GM21737 (cell line): ENCODE measurements at regions not wholly inside any gene's neighbourhood (a gene's known extent, or its start where the extent isn't known, plus 50 kb on each side); places are given as distances from the start of the nearest gene placed in this dataset.

Experiments
- ATAC-seq: cut with Tn5 transposase; IDR thresholded peaks from one replicate; pipeline ENCODE4 v1.9.1; 2021; ENCODE audit warnings: mild to moderate bottlenecking, moderate library complexity; ENCODE audit not compliant: unreplicated experiment

DNA sequence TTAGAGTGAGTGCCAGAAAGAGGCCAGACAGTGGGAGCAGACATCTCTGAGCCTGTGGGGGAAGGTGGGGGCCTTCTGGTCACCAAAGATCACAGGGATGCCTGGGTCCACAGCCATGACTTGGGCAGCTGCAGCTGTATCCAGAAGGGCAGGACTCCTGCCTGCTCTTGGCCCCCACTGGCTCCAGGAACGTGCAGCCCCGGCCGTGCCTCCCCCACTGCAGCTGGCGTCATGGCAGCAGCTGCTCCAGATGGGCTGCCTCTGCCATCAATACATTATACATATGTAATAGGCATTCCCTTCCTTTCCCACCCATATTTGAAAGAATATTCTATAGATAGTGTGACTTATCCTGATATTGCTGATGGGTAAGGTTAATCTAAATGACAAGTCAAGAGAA lies 195.5 kb upstream of the SNX19 start:
- ATAC-seq: no peak

DNA sequence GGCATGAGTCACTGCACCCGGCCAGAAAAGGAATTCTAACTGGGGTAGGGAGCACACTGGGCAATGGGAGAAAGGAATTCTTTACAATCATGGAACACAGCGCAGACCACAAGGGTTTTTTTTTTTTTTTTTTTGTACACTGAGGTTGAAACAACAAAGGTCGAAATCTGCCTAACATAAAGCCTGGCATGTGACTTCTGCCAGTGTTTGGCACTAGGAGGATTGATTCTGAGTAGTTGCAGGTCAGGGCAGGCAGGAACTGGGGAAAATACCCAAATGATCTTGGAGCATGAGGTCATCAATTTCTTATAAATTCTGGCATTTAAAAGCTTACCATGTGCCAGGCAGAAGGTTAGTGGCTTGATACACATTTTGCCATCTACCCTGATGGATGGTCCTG lies 202.0 kb upstream of the SNX19 start:
- no peak for ATAC-seq

DNA sequence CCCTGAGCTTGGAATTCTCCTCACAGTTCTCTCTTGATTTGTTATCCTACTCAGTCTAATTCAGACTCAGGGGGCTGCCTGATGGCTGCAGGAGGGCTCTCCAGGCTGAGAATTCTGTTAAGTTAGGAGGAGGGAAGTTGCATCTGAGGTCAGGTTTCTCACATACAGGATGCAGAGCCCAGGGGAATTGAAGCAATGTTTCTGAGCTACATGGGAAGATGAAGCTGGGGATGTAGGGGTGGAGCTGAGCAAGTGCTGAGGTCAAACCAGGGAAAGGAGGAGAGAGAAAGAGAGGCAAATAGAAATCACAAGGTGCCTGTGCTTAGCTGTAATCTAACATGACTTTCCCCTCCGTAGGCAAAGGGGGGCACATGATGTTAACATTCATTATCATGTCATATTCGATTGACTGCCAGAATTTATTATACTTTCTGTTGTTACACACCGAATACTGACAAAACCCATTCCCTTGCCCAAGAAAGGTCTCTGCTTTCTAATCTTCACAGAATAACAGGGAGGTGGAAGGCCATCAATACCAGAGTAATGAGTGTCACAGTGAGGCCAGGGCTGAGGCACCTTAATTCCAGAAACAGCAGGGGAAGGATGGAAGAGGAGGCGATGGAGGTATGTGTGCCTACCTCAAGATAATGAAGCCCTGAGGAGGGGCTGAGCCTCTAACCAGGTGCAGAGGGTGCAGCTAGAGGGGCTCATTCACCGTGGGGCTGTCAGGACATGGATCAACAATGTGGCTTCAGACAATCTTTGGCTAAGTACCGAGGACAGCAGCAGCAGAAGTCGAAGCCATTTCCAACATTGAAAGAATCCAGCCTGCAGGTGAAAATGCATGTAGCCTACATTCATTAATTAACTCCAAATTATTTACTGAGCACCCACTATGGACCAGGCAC lies 205.4 kb upstream of the SNX19 start:
- ATAC-seq: no peak

DNA sequence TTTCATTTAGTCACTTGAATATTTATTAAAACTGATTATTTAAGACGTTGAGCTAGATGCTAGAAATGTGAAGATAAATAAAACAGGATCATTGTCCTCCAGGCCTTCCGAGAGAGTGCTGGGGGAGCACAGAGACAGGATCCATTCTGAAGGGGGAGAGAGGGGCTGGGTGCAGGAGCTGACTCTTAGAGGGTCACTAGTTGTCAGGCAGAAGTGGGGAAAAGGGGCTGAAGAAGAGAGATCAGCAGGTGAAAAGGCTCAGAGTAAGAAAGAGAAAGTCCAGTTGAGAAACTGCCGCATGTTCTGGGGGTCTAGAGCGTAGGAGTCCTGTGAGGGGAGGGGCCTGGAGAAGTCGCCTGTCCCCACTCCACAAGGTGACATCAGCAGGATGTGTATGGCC lies 206.2 kb upstream of the SNX19 start:
- no peak for ATAC-seq

DNA sequence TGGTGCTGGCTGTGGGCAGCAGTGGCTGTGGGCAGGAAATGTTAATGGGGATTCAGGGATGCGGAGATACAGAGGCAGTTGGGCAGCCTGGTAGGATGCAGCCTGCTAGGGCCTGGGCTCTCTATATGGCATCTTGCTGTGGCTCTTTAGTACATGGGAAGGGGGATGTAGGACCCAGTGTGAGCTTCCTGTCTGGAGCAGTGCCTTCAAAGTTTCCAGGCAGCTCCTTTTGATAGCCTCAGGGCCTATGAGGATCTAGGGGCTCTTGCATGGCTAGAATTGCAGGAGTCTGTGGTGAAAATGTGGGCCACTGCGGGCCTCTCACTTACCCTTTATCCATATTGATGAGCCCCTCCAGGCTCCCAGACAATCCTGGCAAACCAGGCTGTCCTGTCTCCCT lies 213.2 kb upstream of the SNX19 start:
- ATAC-seq: no peak

DNA sequence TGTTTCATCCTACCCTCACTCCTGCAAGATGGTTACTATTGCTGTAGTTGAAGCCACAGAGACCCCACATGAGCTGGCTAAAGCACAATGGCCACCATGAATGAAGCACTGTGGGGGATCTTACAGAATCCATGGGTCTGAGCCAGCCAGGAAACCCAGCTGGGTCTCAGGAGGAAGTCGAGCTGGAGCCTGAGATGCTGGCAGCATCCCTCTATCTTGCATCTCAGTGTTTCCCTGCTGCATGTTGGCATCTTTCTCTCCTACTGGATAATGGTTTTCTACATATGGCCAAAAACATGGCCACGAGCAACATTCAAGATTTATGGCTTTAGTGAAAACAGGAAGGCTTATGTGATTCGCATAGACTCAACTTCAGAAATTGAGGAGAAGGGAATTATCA lies 219.3 kb upstream of the SNX19 start:
- no peak for ATAC-seq

DNA sequence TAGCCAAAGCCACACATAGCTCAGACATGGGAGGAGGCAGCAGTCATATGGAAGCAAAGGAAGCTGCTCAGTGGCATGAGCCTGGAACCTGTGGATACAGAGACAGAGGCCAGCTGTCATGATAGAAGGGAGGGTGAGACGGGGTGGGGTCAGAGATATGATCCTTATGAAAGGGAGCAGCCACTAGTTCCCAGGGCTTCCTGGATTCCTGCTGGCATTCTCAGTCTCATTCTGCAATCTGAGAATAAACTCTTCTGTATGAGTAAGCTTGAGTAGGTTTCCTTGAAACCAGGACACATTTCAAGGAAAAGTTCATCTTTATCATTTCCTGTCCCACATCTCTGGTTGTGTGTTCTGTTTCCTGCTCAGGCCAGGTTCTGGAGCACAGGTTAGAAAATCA lies 220.2 kb upstream of the SNX19 start:
- ATAC-seq: no peak

DNA sequence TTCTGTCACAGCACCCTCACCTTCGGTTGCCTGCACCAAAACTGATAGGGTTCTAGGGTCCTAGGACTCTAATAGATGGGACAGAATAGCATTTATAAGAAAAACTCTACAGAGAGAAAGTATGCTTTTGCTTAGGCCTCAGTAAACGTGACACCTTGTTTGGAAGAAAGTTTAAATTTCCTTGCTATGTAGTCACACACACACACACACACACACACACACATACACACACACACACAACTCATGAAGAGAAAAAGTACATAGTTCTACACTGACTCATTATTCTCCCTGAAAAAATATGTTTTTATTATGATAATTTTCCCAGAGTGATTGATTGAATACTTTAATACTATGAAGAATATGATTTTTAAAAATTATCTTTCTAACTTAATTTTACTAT lies 220.8 kb upstream of the SNX19 start:
- no peak for ATAC-seq

DNA sequence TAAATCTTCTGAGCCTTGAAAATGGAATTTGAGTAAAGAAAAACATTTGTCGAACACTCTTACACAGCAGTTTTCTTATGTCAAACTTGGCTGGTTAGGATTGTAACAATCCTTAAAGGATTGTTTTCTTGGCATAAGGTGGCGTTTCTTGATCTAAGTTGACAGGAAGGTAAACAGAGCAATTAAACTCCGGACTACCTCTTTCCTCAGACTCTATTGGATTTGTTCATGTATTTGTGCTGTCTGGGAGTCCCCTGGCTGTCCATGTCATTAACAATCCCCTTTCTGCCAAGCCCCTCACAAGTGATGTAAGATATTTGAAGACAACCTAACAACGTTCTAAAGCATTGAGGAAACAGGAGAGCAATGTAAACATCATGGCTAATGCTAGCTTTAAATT lies 222.5 kb upstream of the SNX19 start:
- ATAC-seq: no peak

DNA sequence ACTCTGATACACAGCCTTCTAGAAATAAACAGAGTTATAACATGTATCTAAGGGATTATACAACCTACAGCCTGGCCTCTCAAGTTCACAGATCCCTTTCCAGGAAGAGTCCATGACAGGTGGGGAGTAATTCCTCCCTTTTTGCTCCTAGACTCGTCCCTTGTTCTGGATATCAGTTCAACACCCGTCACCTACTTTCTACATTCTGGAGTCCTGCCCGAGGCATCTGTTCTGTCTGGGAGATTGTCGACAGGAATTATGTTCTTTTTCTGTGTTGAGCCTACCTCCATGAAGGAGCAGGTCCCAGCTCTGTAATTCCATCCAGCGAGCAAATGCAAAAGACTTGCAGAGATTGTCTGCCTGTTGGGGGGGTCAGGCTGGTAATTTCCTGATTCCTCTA lies 224.6 kb upstream of the NTM start:
- no peak for ATAC-seq

DNA sequence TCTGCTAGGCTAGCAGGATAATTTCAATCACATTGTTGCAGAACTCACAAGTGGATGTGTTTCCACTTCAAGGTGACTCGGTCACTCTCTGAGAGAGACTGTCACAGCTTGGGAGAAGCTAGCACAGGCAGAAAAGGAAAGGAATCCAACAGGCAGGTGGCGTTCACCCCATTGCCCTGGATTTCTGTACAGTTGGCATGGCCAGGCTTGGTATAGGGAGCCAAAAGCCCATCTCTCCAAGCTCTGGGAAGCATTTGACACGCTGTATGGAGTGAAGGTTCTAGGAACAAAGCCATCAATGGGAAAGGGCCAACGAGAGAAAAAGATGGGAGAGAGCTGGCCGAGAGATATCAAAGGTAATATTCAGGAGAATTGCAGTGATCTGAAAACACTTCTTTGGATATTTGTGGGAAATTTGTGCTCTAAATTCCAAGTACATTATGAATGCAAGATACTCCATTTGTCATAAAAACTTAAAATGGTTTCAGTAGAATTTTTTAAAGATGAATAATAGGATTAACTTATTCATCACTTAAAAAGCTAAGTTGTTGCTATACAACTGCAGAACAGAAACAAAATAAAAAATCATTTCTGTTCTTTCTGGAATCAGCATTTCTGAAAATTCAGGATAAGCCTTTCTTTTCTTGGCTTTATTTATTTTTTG lies 223.5 kb upstream of the NTM start:
- ATAC-seq: no peak

DNA sequence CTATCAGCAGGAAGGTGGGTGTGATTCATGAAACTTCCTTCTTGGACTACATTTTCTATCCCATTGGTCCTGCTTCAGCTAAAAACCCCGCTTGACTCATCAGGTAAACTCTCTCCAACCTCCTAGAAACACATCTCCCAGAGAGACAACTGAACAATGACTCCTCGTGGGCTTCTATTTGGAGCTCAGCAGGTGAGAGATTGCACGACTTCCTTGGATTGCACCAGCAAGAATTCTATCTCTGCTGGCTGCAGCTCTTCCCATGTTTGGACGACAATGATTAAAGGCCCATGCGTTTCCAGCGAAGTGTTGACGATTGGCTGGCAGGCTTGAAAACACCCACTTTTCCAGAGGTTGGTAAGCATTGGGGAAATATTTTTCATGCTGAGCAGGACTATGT lies 216.1 kb upstream of the NTM start:
- ATAC-seq: no peak

DNA sequence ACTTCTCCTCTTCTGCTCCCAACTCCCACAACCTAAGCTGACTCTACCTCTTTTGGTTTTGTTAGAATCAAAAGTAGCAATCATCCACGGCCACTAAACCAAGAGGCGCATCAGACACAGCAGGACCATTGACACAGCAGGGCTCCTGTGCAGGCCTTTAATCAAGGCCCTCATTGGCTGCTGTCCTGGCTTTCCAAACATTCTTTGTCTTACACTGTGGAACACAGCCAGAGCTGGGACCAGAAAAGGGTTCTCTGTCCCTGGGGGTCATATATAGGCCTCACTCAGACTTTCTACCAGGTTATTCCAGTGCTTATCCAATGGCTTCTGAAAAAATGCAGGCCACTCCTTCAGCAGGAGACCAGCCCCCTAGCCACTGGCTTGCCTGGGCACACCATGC lies 212.7 kb upstream of the NTM start:
- ATAC-seq: no peak

DNA sequence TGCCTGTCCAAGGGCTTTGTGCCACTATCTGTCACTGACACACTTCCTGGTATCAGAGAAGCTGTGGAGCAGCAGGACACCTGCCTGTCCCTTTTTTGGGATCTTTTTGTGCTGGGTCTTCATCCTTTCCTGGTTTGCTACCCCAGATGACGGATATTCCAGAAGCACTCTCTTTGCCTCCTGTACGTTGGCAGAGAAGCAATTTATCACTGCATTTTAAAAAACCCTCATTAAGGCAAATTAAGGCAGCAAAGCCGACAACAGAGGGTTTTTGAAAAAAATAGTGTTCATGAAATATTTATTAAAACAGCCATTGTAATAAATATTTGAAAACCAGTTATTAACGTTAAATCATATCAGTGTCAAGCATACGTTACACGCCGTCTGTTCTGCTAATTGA lies 209.6 kb upstream of the NTM start:
- no peak for ATAC-seq

DNA sequence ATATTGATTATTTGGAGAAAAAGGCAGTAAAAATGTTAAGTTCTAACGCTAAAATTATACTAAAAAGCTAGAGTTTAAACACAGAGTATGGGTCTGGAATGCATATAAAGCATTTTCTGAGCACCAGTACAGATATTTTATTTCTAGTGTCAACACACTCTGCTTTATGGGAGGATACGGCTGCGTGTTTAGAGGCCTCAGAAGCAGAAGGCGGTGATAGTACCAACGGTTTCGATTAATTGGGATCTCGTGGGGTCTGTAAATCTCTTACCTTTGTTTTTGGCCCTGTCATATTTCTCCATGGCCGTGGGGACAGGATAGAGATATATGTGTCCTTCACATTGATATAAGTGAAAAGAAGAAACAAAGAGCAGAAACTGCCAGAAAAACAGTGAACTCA lies 206.8 kb upstream of the NTM start:
- no peak for ATAC-seq

DNA sequence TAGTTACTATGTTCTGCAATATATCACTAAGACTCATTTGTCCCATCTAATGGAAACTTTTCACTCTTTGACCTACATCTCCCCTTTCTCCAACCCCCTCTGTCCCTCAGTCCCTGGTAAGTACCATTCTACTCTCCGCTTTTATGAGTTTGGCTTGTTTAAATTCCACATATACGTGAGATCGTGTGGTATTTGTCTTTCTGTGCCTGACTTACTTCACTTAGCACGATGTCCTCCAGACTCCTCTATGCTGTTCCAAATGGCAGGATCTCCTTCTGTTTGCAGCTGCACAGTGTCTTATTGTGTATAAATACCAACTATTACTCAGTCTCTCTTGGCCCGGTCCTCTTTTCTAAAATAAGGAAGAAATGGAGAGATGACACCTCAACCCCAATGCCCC lies 205.4 kb upstream of the NTM start:
- ATAC-seq: no peak

DNA sequence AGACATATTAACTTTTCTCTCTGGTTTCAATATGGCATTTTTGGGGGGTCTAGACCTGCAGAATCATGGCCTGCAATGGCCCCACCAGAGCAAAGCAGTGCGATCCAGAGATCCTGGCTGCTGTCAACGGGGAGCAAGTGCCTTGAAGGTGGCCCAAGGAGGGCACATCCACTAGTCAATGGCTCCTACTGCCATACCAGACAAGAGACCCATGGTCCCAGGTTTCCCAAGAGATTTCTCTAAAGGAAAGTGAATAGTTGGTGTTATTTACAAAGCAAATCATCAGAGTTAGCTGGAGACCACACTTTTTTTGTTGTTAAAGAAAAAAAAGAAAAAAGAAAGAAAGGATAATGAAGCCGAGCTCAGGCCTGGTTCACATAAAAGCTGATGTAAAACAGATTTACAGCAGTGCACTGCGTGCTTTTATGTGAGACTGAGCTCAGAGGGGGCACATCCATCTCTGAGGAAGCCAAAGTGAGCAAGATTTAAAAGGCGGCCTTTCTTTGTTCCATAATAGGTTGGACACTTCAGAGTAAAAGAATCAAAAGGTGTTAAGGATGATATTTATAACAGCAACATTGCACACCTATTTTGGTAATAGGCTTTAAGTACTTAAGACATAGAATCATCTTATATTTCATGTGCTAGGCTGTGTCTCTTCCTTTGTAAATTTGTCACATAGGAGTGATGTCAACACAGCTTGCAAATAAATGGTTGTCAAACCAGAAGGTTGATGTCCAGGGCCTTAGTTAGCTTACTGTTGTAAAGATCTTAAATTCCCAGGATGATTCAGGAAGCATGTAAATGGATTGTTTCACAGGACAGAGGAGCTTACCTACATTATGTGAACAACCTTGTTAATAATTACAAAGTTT lies 201.3 kb upstream of the NTM start:
- ATAC-seq: no peak

DNA sequence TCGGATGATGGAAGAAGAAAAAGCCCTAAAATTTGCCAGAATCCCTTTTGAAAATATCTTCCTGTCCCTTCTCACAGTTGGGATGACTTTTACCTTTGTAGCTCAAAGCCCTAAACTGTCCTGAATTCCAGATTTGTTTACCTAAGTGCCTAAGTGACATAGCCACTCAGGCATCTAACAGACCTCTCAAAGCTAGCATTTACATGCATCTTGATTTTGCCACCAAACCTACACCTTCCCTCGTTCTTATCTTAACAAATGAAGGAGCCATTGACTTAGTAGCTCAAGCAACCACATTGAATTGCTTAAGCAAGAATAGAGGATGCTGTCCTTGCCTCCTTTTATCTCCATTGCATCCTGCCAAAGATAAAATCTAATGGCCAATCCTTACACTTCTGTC lies 198.4 kb upstream of the NTM start:
- ATAC-seq: no peak

DNA sequence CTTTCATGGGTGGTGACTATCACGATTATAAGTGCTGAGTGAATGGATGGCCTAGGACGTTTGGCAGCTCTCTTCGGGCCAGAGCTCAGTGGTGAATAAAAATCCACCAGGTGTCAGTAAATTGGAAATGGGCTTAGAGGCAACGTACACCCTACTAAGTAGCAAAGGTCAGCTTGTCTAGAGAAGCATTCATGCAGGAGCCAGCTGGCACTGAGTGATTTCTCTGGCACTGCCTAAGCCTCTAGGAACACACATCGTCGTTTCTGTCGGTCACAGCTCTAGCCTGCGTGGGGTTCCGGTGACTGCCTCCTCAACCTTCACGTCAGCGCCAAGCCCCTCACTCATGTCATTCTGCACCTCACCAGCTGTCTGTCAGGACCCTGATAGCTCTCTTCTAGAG lies 192.4 kb upstream of the NTM start:
- ATAC-seq: no peak

DNA sequence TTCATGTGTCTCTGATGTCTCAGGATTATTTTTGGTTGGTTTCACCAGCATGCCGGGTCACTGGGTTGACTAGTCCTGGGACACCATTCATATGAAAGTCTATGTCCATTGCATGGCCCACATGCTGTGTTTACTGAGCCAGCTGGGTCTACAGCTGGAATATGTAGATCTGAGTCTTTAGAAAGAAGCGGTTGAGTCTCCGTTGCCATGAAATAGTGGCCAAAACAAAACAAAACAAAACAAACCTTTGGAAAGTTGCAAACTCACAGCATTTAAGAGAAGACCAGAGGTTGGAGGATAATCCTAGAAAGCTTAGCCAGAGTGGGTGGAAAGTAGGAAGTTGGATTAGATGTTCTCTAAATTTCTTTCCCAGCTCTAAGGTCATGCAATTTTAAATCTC lies 191.8 kb upstream of the NTM start:
- no peak for ATAC-seq

DNA sequence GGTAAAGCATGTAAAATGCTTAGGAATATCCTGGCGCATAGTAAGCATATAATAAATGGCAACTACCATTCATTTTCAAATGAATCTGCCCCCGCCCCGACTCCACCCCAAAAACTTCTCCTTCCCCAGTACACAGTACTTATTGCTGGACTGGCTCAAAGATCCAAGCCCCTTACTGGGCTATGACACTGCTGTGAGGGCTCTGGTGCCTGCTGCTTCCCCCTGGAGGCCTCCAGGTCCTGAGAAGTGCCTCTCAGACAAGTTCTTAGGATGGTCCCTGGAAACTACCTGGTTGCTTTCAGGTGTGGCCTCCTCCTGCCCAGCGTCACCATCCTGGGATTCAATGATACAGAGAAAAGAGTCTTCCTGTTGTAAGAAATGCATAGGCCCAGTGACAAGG lies 190.6 kb upstream of the NTM start:
- no peak for ATAC-seq

DNA sequence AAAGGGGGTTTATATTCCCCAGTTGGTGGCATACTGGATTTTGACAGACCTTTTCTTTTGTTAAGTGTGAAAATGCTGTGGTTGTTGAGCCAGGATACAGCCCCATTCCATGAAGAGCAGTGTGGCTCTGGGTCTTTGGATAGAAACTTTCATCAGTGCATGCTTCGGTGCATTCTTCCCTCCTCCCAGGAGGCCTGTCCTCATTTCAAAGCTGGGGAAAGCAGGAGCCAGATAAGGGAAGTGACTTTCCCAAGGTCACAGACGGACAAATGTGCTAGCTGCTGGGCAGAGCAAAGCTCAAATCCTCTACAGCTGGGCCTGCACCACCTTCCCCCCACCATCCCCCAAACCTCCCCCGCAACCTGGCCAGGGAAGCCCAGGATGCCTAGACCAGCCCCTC lies 184.5 kb upstream of the NTM start:
- no peak for ATAC-seq
